K562 (cell line): ENCODE measurements at regions not wholly inside any gene's neighbourhood (a gene's known extent, or its start where the extent isn't known, plus 50 kb on each side); places are given as distances from the start of the nearest gene placed in this dataset.

ENCODE experiments used
- ATAC-seq: fragments of 200-7000 bp; cut with Tn5 transposase; 3 replicates; pipeline ENCODE4 v1.9.1; 2020; ENCODE audit warnings: moderate library complexity
- BruUV-seq: library from RNA; stranded (reverse); fragments of 400-500 nt; replicated peaks from 2 replicates; lab custom pipeline; 2021; lab: Mats Ljungman, UMichigan
- CTCF ChIA-PET: fragments of 300-600 bp; formaldehyde crosslinking; extraction: SDS; loops from one replicate; lab custom pipeline; 2021; ENCODE audit warnings: low intra/inter-chr PET ratio; lab: Yijun Ruan, JAX
- POLR2A ChIA-PET: fragments of 300-600, 350-650 bp; sonication (Branson Sonifier 250); formaldehyde crosslinking; extraction: SDS; loops from one replicate; lab custom pipeline; 2021; ENCODE audit warnings: antibody characterized with exemption, inconsistent platforms; lab: Yijun Ruan, JAX
- DNase-seq, 4 experiments: peaks; one replicate each; pipeline versions ENCODE4 v3.0.0 to v3.0.0-alpha.2; 2011 to 2018; ENCODE audit warnings: low spot score in 3 of 4, mixed read lengths in 3 of 4; ENCODE audit errors: extremely low read depth in 1 of 4
- FAIRE-seq: peaks from 2 replicates; lab custom pipeline; 2011; peaks lifted over from hg19 to GRCh38; lab: Jason Lieb, UNC
- H2AFZ ChIP-seq: 2 replicates; pipeline ENCODE4 v1.6.0; 2011; ENCODE audit warnings: low read depth, low read length, control low read depth, inconsistent platforms
- H3K27ac ChIP-seq: fragments of 200-600 bp; 3 replicates; pipeline ENCODE4 v1.8.0; 2011; ENCODE audit warnings: low read depth, mild to moderate bottlenecking, control low read depth, inconsistent platforms, low read length, moderate library complexity, mixed read lengths; ENCODE audit errors: extremely low read depth
- H3K27me3 ChIP-seq, 2 experiments: fragments of 300-600 bp in 1 of 2; 2 replicates in 1 of 2; 3 replicates in 1 of 2; pipeline versions ENCODE4 v1.6.0 to v1.8.0; 2011; ENCODE audit warnings: inconsistent platforms in 2 of 2, low read length in 2 of 2, mild to moderate bottlenecking in 1 of 2, mixed read lengths in 1 of 2, moderate library complexity in 1 of 2; ENCODE audit not compliant: control insufficient read depth in 2 of 2, insufficient read depth in 2 of 2
- H3K36me3 ChIP-seq: fragments of 300-600 bp; 3 replicates; pipeline ENCODE4 v1.8.0; 2011; ENCODE audit warnings: mild to moderate bottlenecking, low read length, inconsistent platforms; ENCODE audit not compliant: control insufficient read depth, insufficient read depth
- H3K4me1 ChIP-seq, 2 experiments: fragments of 200-600 bp in 1 of 2; replicated peaks in 1 of 2; 2 replicates in 1 of 2; 3 replicates in 1 of 2; pipeline versions ENCODE4 v1.5.1 to v1.8.0; 2011; ENCODE audit warnings: inconsistent platforms in 2 of 2, low read length in 2 of 2, mild to moderate bottlenecking in 1 of 2, mixed read lengths in 1 of 2, moderate library complexity in 1 of 2; ENCODE audit not compliant: control insufficient read depth in 2 of 2, insufficient read depth in 2 of 2
- H3K4me2 ChIP-seq: 2 replicates; pipeline ENCODE4 v1.6.1; 2011; ENCODE audit warnings: low read length, control low read depth, inconsistent platforms, mixed read lengths; ENCODE audit not compliant: insufficient read depth
- H3K4me3 ChIP-seq: fragments of 200-600 bp; sonication (generic), shearing (Covaris generic); 2 replicates; pipeline ENCODE4 v1.5.1; 2016; ENCODE audit warnings: control low read depth, inconsistent platforms
- H3K79me2 ChIP-seq: fragments of 200-600 bp; 3 replicates; pipeline ENCODE4 v1.8.0; 2011; ENCODE audit warnings: low read length, inconsistent platforms; ENCODE audit not compliant: control insufficient read depth, insufficient read depth
- H3K9ac ChIP-seq, 2 experiments: 2 replicates each; pipeline versions ENCODE4 v1.6.0 to v1.6.1; 2011; ENCODE audit warnings: low read depth in 2 of 2, low read length in 2 of 2, control low read depth in 1 of 2, inconsistent platforms in 1 of 2, mild to moderate bottlenecking in 1 of 2, mixed read lengths in 1 of 2; ENCODE audit not compliant: insufficient read depth in 1 of 2
- H3K9me1 ChIP-seq: one replicate; pipeline ENCODE4 v1.6.0; 2011; ENCODE audit warnings: inconsistent platforms, mild to moderate bottlenecking, low read length, moderate library complexity; ENCODE audit not compliant: control insufficient read depth, insufficient read depth
- H3K9me3 ChIP-seq: replicated peaks from 2 replicates; pipeline ENCODE4 v1.5.1; 2011; ENCODE audit warnings: low read depth, low read length, inconsistent platforms; ENCODE audit not compliant: control insufficient read depth, insufficient read depth
- H4K20me1 ChIP-seq: replicated peaks from 2 replicates; pipeline ENCODE4 v1.6.1; 2011; ENCODE audit warnings: low read length, inconsistent platforms, mixed read lengths; ENCODE audit not compliant: control insufficient read depth, insufficient read depth
- ATF1 ChIP-seq, 2 experiments: fragments of 450-650 bp in 1 of 2; IDR thresholded peaks; 2 replicates each; pipeline ENCODE4 v1.6.1; 2016; ENCODE audit warnings: missing compliant biosample characterization in 1 of 2, missing genetic modification characterization in 1 of 2
- CBX3 ChIP-seq, 2 experiments: IDR thresholded peaks; 1 replicate in 1 of 2; 2 replicates in 1 of 2; pipeline ENCODE4 v1.6.1; 2012; ENCODE audit warnings: inconsistent platforms in 2 of 2, low read length in 2 of 2, borderline replicate concordance in 1 of 2, control low read depth in 1 of 2
- ETV5 ChIP-seq: sonication (generic); formaldehyde crosslinking; IDR thresholded peaks from 2 replicates; pipeline ENCODE4 v1.4.0; 2020; ENCODE audit warnings: low read depth, mild to moderate bottlenecking, missing genetic modification reagents
- GTF2A2 ChIP-seq: IDR thresholded peaks from 2 replicates; pipeline ENCODE4 v1.6.1; 2016; ENCODE audit warnings: mild to moderate bottlenecking, missing genetic modification characterization, missing compliant biosample characterization
- SMC3 ChIP-seq: conservative IDR thresholded peaks from 2 replicates; pipeline ENCODE4 v1.6.1; 2011; ENCODE audit warnings: low read depth, low read length, improper control_type of control experiment; ENCODE audit not compliant: insufficient read depth
- ZNF507 ChIP-seq: conservative IDR thresholded peaks from 2 replicates; pipeline ENCODE4 v1.6.1; 2017; ENCODE audit warnings: missing genetic modification characterization, missing compliant biosample characterization
- ZNF586 ChIP-seq: fragments of 450-650 bp; formaldehyde crosslinking; conservative IDR thresholded peaks from 2 replicates; pipeline ENCODE4 v1.4.0; 2020; ENCODE audit warnings: mild to moderate bottlenecking, moderate library complexity
- WGBS: fragments of 100-300 bp; shearing (Covaris generic); methylation state at CpG from one replicate; pipeline ENCODE4 v1.1.6; 2016; ENCODE audit warnings: low coverage, mixed read lengths; ENCODE audit not compliant: insufficient coverage; ENCODE audit errors: missing lambda C conversion rate; 5-methylcytosine and 5-hydroxymethylcytosine counted together
- in situ Hi-C: fragments of 300-500 bp; cut with MboI; formaldehyde crosslinking; loops from 4 replicates; pipeline ENCODE4 v1.15.0; 2018; ENCODE audit warnings: inconsistent platforms, mixed read lengths
- intact Hi-C: fragments of 100-400 bp; cut with micrococcal nuclease; formaldehyde crosslinking; loops from 2 replicates; pipeline ENCODE4 v1.14.2; 2022
- TF ChIP-seq, protein P1 (sequence below): fragments of 450-650 bp; formaldehyde crosslinking; IDR thresholded peaks from 2 replicates; pipeline ENCODE4 v1.4.0; 2022; ENCODE audit warnings: missing genetic modification characterization
- TF ChIP-seq, protein P2 (sequence below): fragments of 200-800 bp; sonication (Bioruptor generic); IDR thresholded peaks from 2 replicates; pipeline ENCODE4 v1.6.1; 2016; ENCODE audit warnings: missing genetic modification characterization, missing compliant biosample characterization
- TF ChIP-seq, protein P3 (sequence below): sonication (generic); formaldehyde crosslinking; IDR thresholded peaks from 2 replicates; pipeline ENCODE4 v1.8.0; 2022; ENCODE audit warnings: missing genetic modification reagents, mild to moderate bottlenecking, borderline replicate concordance

DNA sequence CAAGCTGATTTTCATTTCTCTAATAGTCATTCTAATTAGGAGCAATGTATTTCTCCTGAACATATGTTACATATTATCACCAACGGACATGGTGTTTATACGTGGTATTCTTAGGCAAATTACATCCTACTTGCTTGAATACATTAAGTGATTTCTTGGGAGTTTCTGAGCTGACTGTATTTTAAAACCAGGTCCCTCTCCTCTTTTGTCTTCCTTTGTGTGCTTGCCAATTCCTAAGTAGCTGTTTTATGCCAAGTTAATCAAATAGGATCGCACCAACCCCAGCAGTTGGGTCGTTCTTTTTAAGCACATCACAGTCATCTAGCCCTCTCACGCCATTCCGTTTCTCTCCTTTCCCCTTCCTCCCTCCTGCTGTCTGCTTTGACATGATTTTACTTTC, 75.4 kb upstream of the MAP2 start:
- no peaks in the 10 kb centered on the region for H3K9me1 ChIP-seq
- no peak overlapping the region for H2AFZ ChIP-seq
- BruUV-seq = no TSS peak
- no peaks in the 10 kb centered on the region for H4K20me1 ChIP-seq
- no peak overlapping the region for H3K4me2 ChIP-seq
- H3K9me3 ChIP-seq = no peaks in the 10 kb centered on the region
- H3K9ac ChIP-seq = no peak overlapping the region
- no peaks in the 10 kb centered on the region for H3K36me3 ChIP-seq
- ATAC-seq (no peak), DNase-seq (no peak), FAIRE-seq (no peak)
- in situ Hi-C loops = loop anchor here (25.0 kb wide), 1 partner anchor 864 kb away; no protein-coding TSS in a partner anchor
- H3K4me3 ChIP-seq = no peak overlapping the region
- CTCF ChIA-PET = no interaction called here
- H3K79me2 ChIP-seq = no peaks in the 10 kb centered on the region
- no peaks in the 10 kb centered on the region for H3K4me1 ChIP-seq
- POLR2A ChIA-PET = no interaction called here
- WGBS = 0% methylated on average over 4 of the region's 6 CpGs
- H3K27ac ChIP-seq = no peak overlapping the region
- intact Hi-C loops = no loop called here
- H3K27me3 ChIP-seq = no peaks in the 10 kb centered on the region
- TF ChIP-seq ETV5 (CRISPR knock-in tag) (no peak), GTF2A2 (tag) (no peak), ZNF586 (no peak), CBX3 (IDR thresholded peaks at IDR 0.05; ENCODE audit: borderline replicate concordance in 1 of 2, low read length in 2 of 2) (no peak), SMC3 (no peak), ZNF507 (no peak), ATF1 (CRISPR knock-in tag; IDR thresholded peaks at IDR 0.05) (no peak), ATF1 (tag; IDR thresholded peaks at IDR 0.05) (no peak)
- TF ChIP-seq, protein P1, sequence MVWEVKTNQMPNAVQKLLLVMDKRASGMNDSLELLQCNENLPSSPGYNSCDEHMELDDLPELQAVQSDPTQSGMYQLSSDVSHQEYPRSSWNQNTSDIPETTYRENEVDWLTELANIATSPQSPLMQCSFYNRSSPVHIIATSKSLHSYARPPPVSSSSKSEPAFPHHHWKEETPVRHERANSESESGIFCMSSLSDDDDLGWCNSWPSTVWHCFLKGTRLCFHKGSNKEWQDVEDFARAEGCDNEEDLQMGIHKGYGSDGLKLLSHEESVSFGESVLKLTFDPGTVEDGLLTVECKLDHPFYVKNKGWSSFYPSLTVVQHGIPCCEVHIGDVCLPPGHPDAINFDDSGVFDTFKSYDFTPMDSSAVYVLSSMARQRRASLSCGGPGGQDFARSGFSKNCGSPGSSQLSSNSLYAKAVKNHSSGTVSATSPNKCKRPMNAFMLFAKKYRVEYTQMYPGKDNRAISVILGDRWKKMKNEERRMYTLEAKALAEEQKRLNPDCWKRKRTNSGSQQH (CRISPR knock-in tag) = no peak
- TF ChIP-seq, protein P2, sequence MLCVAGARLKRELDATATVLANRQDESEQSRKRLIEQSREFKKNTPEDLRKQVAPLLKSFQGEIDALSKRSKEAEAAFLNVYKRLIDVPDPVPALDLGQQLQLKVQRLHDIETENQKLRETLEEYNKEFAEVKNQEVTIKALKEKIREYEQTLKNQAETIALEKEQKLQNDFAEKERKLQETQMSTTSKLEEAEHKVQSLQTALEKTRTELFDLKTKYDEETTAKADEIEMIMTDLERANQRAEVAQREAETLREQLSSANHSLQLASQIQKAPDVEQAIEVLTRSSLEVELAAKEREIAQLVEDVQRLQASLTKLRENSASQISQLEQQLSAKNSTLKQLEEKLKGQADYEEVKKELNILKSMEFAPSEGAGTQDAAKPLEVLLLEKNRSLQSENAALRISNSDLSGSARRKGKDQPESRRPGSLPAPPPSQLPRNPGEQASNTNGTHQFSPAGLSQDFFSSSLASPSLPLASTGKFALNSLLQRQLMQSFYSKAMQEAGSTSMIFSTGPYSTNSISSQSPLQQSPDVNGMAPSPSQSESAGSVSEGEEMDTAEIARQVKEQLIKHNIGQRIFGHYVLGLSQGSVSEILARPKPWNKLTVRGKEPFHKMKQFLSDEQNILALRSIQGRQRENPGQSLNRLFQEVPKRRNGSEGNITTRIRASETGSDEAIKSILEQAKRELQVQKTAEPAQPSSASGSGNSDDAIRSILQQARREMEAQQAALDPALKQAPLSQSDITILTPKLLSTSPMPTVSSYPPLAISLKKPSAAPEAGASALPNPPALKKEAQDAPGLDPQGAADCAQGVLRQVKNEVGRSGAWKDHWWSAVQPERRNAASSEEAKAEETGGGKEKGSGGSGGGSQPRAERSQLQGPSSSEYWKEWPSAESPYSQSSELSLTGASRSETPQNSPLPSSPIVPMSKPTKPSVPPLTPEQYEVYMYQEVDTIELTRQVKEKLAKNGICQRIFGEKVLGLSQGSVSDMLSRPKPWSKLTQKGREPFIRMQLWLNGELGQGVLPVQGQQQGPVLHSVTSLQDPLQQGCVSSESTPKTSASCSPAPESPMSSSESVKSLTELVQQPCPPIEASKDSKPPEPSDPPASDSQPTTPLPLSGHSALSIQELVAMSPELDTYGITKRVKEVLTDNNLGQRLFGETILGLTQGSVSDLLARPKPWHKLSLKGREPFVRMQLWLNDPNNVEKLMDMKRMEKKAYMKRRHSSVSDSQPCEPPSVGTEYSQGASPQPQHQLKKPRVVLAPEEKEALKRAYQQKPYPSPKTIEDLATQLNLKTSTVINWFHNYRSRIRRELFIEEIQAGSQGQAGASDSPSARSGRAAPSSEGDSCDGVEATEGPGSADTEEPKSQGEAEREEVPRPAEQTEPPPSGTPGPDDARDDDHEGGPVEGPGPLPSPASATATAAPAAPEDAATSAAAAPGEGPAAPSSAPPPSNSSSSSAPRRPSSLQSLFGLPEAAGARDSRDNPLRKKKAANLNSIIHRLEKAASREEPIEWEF (CRISPR knock-in tag) = no peak
- TF ChIP-seq, protein P3, sequence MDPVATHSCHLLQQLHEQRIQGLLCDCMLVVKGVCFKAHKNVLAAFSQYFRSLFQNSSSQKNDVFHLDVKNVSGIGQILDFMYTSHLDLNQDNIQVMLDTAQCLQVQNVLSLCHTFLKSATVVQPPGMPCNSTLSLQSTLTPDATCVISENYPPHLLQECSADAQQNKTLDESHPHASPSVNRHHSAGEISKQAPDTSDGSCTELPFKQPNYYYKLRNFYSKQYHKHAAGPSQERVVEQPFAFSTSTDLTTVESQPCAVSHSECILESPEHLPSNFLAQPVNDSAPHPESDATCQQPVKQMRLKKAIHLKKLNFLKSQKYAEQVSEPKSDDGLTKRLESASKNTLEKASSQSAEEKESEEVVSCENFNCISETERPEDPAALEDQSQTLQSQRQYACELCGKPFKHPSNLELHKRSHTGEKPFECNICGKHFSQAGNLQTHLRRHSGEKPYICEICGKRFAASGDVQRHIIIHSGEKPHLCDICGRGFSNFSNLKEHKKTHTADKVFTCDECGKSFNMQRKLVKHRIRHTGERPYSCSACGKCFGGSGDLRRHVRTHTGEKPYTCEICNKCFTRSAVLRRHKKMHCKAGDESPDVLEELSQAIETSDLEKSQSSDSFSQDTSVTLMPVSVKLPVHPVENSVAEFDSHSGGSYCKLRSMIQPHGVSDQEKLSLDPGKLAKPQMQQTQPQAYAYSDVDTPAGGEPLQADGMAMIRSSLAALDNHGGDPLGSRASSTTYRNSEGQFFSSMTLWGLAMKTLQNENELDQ = no peak
